MCF 10A (cell line): ENCODE measurements at regions not wholly inside any gene's neighbourhood (a gene's known extent, or its start where the extent isn't known, plus 50 kb on each side); places are given as distances from the start of the nearest gene placed in this dataset.
A peak's percentile ranks its signal among the peaks of the same experiment; 100 is the strongest.

Source experiments
- BruUV-seq: library from RNA; stranded (reverse); fragments of 400-500 nt; replicated peaks from 2 replicates; lab custom pipeline; 2021; lab: Mats Ljungman, UMichigan
- CTCF ChIA-PET: fragments of 300-600 bp; sonication (Branson Sonifier 250); formaldehyde crosslinking; extraction: SDS; loops from one replicate; lab custom pipeline; 2021; ENCODE audit warnings: antibody characterized with exemption, inconsistent platforms; lab: Yijun Ruan, JAX
- POLR2A ChIA-PET: fragments of 300-600, 350-650 bp; sonication (Branson Sonifier 250); formaldehyde crosslinking; extraction: SDS; loops from one replicate; lab custom pipeline; 2020; ENCODE audit warnings: antibody characterized with exemption, inconsistent platforms; lab: Yijun Ruan, JAX
- DNase-seq: peaks from one replicate; pipeline ENCODE4 v3.0.0-alpha.2; 2018; ENCODE audit not compliant: unreplicated experiment
- H3K27ac Mint-ChIP-seq: one replicate; pipeline ENCODE4 v1.8.0; 2022; ENCODE audit warnings: mild to moderate bottlenecking, low read depth, mixed read lengths; ENCODE audit not compliant: unreplicated experiment
- H3K27me3 Mint-ChIP-seq: one replicate; pipeline ENCODE4 v1.8.0; 2022; ENCODE audit warnings: mixed read lengths; ENCODE audit not compliant: insufficient read depth, unreplicated experiment
- H3K36me3 Mint-ChIP-seq: one replicate; pipeline ENCODE4 v1.8.0; 2022; ENCODE audit warnings: mild to moderate bottlenecking, moderate library complexity, mixed read lengths; ENCODE audit not compliant: insufficient read depth, unreplicated experiment
- H3K4me1 Mint-ChIP-seq: one replicate; pipeline ENCODE4 v1.8.0; 2022; ENCODE audit warnings: mixed read lengths; ENCODE audit not compliant: insufficient read depth, unreplicated experiment
- H3K4me3 Mint-ChIP-seq: one replicate; pipeline ENCODE4 v1.8.0; 2022; ENCODE audit warnings: mild to moderate bottlenecking, moderate library complexity, mixed read lengths; ENCODE audit not compliant: unreplicated experiment
- H3K9me3 Mint-ChIP-seq: one replicate; pipeline ENCODE4 v1.8.0; 2022; ENCODE audit warnings: mixed read lengths; ENCODE audit not compliant: unreplicated experiment
- intact Hi-C: fragments of 100-400 bp; cut with micrococcal nuclease; formaldehyde crosslinking; loops from 2 replicates; pipeline ENCODE4 v1.14.1; 2022
- TF ChIP-seq, protein P1 (sequence below): fragments of 200-600 bp; IDR thresholded peaks from one replicate; pipeline ENCODE4 v1.8.0; 2022; ENCODE audit warnings: antibody characterized with exemption, mild to moderate bottlenecking; ENCODE audit not compliant: unreplicated experiment

DNA sequence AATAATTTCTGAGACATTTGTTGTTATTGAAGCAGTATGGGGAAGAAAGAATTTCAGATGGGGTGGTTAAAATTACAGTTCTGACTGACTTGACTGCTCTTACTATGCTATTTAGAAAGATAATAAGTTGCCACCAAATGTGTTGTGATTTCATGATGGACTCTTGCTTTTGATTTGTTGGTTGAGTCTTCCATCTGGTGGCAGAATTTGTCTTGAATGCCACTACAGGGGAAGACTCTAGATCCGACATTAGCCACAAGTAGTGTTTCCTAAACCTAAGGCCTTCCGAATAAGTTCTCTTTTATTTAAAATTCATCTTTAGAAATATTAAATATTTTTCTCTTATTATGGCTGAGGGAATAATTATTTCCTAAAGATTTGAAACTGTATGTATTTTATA, 190.9 kb upstream of the ADGRL4 start:
- peak; percentile 37 for DNase-seq
- Mint-ChIP-seq H3K9me3 (no peaks in the 10 kb centered on the region), H3K4me1 (peaks cover 16% of the 10 kb centered on the region), H3K27ac (no peak overlapping the region), H3K36me3 (no peaks in the 10 kb centered on the region), H3K27me3 (no peaks in the 10 kb centered on the region), H3K4me3 (no peak overlapping the region)
- TF ChIP-seq, protein P1, sequence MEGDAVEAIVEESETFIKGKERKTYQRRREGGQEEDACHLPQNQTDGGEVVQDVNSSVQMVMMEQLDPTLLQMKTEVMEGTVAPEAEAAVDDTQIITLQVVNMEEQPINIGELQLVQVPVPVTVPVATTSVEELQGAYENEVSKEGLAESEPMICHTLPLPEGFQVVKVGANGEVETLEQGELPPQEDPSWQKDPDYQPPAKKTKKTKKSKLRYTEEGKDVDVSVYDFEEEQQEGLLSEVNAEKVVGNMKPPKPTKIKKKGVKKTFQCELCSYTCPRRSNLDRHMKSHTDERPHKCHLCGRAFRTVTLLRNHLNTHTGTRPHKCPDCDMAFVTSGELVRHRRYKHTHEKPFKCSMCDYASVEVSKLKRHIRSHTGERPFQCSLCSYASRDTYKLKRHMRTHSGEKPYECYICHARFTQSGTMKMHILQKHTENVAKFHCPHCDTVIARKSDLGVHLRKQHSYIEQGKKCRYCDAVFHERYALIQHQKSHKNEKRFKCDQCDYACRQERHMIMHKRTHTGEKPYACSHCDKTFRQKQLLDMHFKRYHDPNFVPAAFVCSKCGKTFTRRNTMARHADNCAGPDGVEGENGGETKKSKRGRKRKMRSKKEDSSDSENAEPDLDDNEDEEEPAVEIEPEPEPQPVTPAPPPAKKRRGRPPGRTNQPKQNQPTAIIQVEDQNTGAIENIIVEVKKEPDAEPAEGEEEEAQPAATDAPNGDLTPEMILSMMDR: no peak
- BruUV-seq: no TSS peak
- CTCF ChIA-PET: interaction anchor here (0.5 to 9.0 kb wide), 6 partner anchors 8 to 610 kb away, joined by 3 to 91 read pairs (median 4); no protein-coding TSS in a partner anchor
- POLR2A ChIA-PET: interaction anchor here (1.0 kb wide), 1 partner anchor 360 kb away, joined by 3 read pairs; no protein-coding TSS in a partner anchor
- intact Hi-C loops: loop anchor here (1.0 to 10.0 kb wide), 3 partner anchors 358 to 1197 kb away; no protein-coding TSS in a partner anchor

DNA sequence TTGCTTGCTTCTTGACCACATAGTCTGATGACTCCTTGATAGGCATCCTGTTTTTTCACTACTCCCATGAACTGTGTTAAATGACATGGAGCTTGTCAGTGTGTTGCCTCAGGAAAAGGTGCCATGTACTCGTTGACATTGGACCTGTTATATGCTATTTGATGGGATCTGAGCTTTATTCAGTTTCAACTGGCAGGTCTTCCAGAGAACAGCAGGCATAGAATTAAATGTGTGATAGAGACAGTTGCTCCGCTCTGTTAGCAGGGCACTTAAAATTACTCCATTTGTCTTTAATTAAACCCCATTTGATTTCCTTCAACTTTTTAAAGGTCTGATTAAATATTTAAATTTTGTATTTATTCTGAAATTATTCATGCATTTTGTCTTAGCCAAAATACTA, 189.7 kb upstream of the ADGRL4 start:
- DNase-seq: no peak
- H3K4me3 Mint-ChIP-seq: no peak overlapping the region
- H3K27me3 Mint-ChIP-seq: no peaks in the 10 kb centered on the region
- CTCF ChIA-PET: interaction anchor here (0.7 to 9.0 kb wide), 3 partner anchors 91 to 357 kb away, joined by 3 to 91 read pairs (median 3); no protein-coding TSS in a partner anchor
- H3K27ac Mint-ChIP-seq: no peak overlapping the region
- H3K36me3 Mint-ChIP-seq: no peaks in the 10 kb centered on the region
- intact Hi-C loops: loop anchor here (10.0 kb wide), 1 partner anchor 1199 kb away; no protein-coding TSS in a partner anchor
- H3K4me1 Mint-ChIP-seq: peaks cover 16% of the 10 kb centered on the region
- no TSS peak for BruUV-seq
- TF ChIP-seq, protein P1: no peak
- no peaks in the 10 kb centered on the region for H3K9me3 Mint-ChIP-seq
- POLR2A ChIA-PET: interaction anchor here (0.9 to 1.0 kb wide), 3 partner anchors 145 to 358 kb away, joined by 3 to 4 read pairs (median 3); no protein-coding TSS in a partner anchor

DNA sequence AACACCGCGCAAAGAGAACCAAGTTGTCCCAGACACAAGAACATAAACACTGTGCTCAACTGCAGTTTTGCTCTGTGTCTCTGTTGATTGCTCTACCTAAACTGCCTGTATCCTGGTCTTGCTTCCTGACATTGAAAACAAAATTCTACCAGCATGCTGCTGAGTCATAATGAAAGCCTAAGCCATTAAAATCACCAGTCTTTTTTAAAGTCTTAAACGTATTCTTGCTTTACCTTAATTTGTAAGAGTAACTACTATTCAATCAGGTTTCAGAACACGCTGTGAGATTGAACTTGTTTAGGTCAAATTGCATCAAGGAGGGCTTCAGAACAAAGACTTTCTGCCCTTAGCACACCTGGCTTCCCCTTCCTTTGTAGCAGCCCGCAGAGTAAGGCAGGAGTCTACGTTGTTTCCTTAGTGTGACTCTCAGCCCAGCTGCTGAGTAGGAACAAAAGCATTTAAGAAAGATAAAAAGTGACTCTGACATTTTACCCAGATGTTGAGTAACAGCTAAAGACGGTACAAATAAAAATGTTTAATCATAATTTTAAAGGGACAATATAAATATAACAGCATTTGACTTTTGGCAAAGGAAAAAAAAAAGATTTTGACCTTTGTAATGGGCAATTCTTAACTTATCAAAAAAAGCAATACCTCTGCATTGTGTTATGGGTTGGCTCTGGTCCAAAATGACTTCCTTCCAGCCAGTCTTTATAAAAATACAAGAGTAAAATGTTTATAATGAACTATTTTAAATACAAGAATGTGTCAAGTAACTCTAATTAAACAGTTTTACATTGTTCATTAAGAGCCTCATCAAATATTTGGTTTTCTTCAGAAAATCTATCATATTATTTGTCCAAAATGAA, 186.9 kb upstream of the ADGRL4 start:
- POLR2A ChIA-PET: interaction anchor here (0.6 to 0.9 kb wide), 2 partner anchors 88 to 1231 kb away, joined by 3 read pairs; no protein-coding TSS in a partner anchor
- TF ChIP-seq, protein P1: no peak
- Mint-ChIP-seq H3K9me3 (no peaks in the 10 kb centered on the region), H3K4me3 (peak overlapping the region; percentile 52), H3K36me3 (no peaks in the 10 kb centered on the region), H3K27me3 (no peaks in the 10 kb centered on the region), H3K4me1 (peaks cover 10% of the 10 kb centered on the region), H3K27ac (peak overlapping the region; percentile 92)
- BruUV-seq: TSS peak; percentile 56
- CTCF ChIA-PET: interaction anchor here (1.0 to 9.0 kb wide), 2 partner anchors 60 to 355 kb away, joined by 3 to 91 read pairs; no protein-coding TSS in a partner anchor
- intact Hi-C loops: loop anchor here (1.0 to 10.0 kb wide), 3 partner anchors 505 to 1201 kb away; partner anchors contain the start of gene IFI44L
- DNase-seq: peak; percentile 73

DNA sequence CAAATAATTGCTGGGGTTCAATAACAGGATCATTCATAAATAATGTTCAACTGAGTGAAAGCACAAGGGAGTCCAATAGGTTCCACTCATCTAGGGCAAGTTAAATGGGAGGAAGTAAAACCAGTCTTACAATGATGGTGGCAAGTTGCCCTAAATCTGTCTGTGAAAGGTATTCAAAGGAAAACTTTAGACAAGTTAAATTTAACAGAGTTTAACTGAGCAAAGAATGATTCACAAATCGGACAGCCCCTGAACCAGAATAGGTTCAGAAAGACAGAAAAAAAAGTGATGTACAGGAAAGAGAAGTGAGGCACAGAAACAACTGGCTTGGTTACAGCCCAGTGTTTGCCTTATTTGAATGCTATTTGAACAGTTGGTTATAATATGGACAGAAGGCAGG, 183.5 kb upstream of the ADGRL4 start:
- POLR2A ChIA-PET: no interaction called here
- BruUV-seq: no TSS peak

More for the DNA sequence above, 183.5 kb upstream of the ADGRL4 start:
- no peak for DNase-seq
- intact Hi-C loops: loop anchor here (10.0 kb wide), 1 partner anchor 1205 kb away; no protein-coding TSS in a partner anchor
- H3K4me1 Mint-ChIP-seq: peaks cover 9% of the 10 kb centered on the region
- no peaks in the 10 kb centered on the region for H3K36me3 Mint-ChIP-seq
- H3K4me3 Mint-ChIP-seq: no peak overlapping the region
- CTCF ChIA-PET: no interaction called here
- no peaks in the 10 kb centered on the region for H3K27me3 Mint-ChIP-seq
- no peaks in the 10 kb centered on the region for H3K9me3 Mint-ChIP-seq
- H3K27ac Mint-ChIP-seq: peak overlapping the region; percentile 15
- TF ChIP-seq, protein P1: no peak
